ENCODE measurements at regions not wholly inside any gene's neighbourhood (a gene's known extent, or its start where the extent isn't known, plus 50 kb on each side); places are given as distances from the start of the nearest gene placed in this dataset.
A peak's percentile ranks its signal among the peaks of the same experiment; 100 is the strongest.

- H3K36me3 ChIP-seq (ENCODE audit: control insufficient read depth, insufficient read depth, low read length): no peaks in the 10 kb centered on the region
- H3K4me1 ChIP-seq (ENCODE audit: control insufficient read depth, insufficient read depth, low read length): peaks cover 6% of the 10 kb centered on the region
- no peaks in the 10 kb centered on the region for H3K9me3 ChIP-seq (ENCODE audit: control insufficient read depth, low read length)
- DNase-seq: no peak
- H3K9ac ChIP-seq (ENCODE audit: extremely low read depth, low read length, poor library complexity, severe bottlenecking): no peak overlapping the region
- Mint-ChIP-seq H3K27me3 (ENCODE audit: insufficient read depth) (peaks cover 16% of the 10 kb centered on the region), H3K4me3 (no peak overlapping the region), H3K9me3 (no peaks in the 10 kb centered on the region), H3K4me1 (peaks cover 28% of the 10 kb centered on the region), H3K36me3 (ENCODE audit: low read depth) (no peaks in the 10 kb centered on the region), H3K27ac (no peak overlapping the region)
- H3K27me3 ChIP-seq (ENCODE audit: control insufficient read depth, insufficient read depth, low read length, poor library complexity, severe bottlenecking): no peaks in the 10 kb centered on the region
- no peak overlapping the region for H3K27ac ChIP-seq (ENCODE audit: low read depth, low read length)
- no peak for TF ChIP-seq CTCF (conservative IDR thresholded peaks at IDR 0.05)
- WGBS, 2 experiments (ENCODE audit: insufficient coverage in 1 of 2, insufficient read length in 1 of 2): 93 to 94% methylated on average over 11 to 18 of the region's 18 CpGs
- H3K4me3 ChIP-seq (ENCODE audit: low read length): no peak overlapping the region
Observed at GRCh38 chr14:94695231-94695630, 74.7 kb downstream of the GSC start.

- Mint-ChIP-seq H3K4me3 (no peak overlapping the region), H3K27me3 (ENCODE audit: insufficient read depth) (peaks cover 18% of the 10 kb centered on the region), H3K36me3 (ENCODE audit: low read depth) (no peaks in the 10 kb centered on the region), H3K27ac (no peak overlapping the region), H3K9me3 (no peaks in the 10 kb centered on the region), H3K4me1 (peaks cover 18% of the 10 kb centered on the region)
- Histone ChIP-seq H3K9ac (ENCODE audit: extremely low read depth, low read length, poor library complexity, severe bottlenecking) (no peak overlapping the region), H3K27ac (ENCODE audit: low read depth, low read length) (no peak overlapping the region), H3K9me3 (ENCODE audit: control insufficient read depth, low read length) (no peaks in the 10 kb centered on the region), H3K27me3 (ENCODE audit: control insufficient read depth, insufficient read depth, low read length, poor library complexity, severe bottlenecking) (no peaks in the 10 kb centered on the region), H3K4me3 (ENCODE audit: low read length) (no peak overlapping the region), H3K4me1 (ENCODE audit: control insufficient read depth, insufficient read depth, low read length) (peaks cover 5% of the 10 kb centered on the region), H3K36me3 (ENCODE audit: control insufficient read depth, insufficient read depth, low read length) (no peaks in the 10 kb centered on the region)
- DNase-seq: no peak
- 93 to 97% methylated on average over 4 to 7 of the region's 7 CpGs for WGBS, 2 experiments (ENCODE audit: insufficient coverage in 1 of 2, insufficient read length in 1 of 2)
- no peak for TF ChIP-seq CTCF (conservative IDR thresholded peaks at IDR 0.05)
Observed at GRCh38 chr14:94691660-94692034, 78.3 kb downstream of the GSC start.

- Mint-ChIP-seq H3K27ac (no peak overlapping the region), H3K9me3 (no peaks in the 10 kb centered on the region), H3K36me3 (ENCODE audit: low read depth) (no peaks in the 10 kb centered on the region), H3K27me3 (ENCODE audit: insufficient read depth) (peaks cover 18% of the 10 kb centered on the region), H3K4me3 (no peak overlapping the region), H3K4me1 (peaks cover 18% of the 10 kb centered on the region)
- Histone ChIP-seq H3K27ac (ENCODE audit: low read depth, low read length) (no peak overlapping the region), H3K4me3 (ENCODE audit: low read length) (no peak overlapping the region), H3K27me3 (ENCODE audit: control insufficient read depth, insufficient read depth, low read length, poor library complexity, severe bottlenecking) (no peaks in the 10 kb centered on the region), H3K9me3 (ENCODE audit: control insufficient read depth, low read length) (no peaks in the 10 kb centered on the region), H3K4me1 (ENCODE audit: control insufficient read depth, insufficient read depth, low read length) (peaks cover 5% of the 10 kb centered on the region), H3K9ac (ENCODE audit: extremely low read depth, low read length, poor library complexity, severe bottlenecking) (no peak overlapping the region), H3K36me3 (ENCODE audit: control insufficient read depth, insufficient read depth, low read length) (no peaks in the 10 kb centered on the region)
- 94 to 97% methylated on average over 30 to 31 of the region's 31 CpGs for WGBS, 2 experiments (ENCODE audit: insufficient coverage in 1 of 2, insufficient read length in 1 of 2)
- DNase-seq: peak; percentile 32
- no peak for TF ChIP-seq CTCF (conservative IDR thresholded peaks at IDR 0.05)
Observed at GRCh38 chr14:94690896-94691659, 78.8 kb downstream of the GSC start.

Measured in endodermal cell (in vitro differentiated cells).